GM20000 (cell line): ENCODE measurements at regions not wholly inside any gene's neighbourhood (a gene's known extent, or its start where the extent isn't known, plus 50 kb on each side); places are given as distances from the start of the nearest gene placed in this dataset.

Source experiments
- DNase-seq: peaks from one replicate; pipeline ENCODE4 v3.0.0; 2012; ENCODE audit warnings: low spot score
- CTCF ChIP-seq: IDR thresholded peaks from 2 replicates; pipeline ENCODE4 v1.5.1; 2012; ENCODE audit warnings: mild to moderate bottlenecking, control low read depth; ENCODE audit errors: extremely low read depth, missing control alignments

- DNase-seq: peak; percentile 41
- no peak for TF ChIP-seq CTCF
Measured at GRCh38 chr20:40945754-40946450, 82.7 kb upstream of the TOP1 start.

- TF ChIP-seq CTCF: no peak
- no peak for DNase-seq
Measured at GRCh38 chr20:40946451-40946850, 82.2 kb upstream of the TOP1 start.

- no peak for TF ChIP-seq CTCF
- DNase-seq: no peak
Measured at GRCh38 chr20:40948465-40949267, 80.0 kb upstream of the TOP1 start.

- DNase-seq: no peak
- TF ChIP-seq CTCF: no peak
Measured at GRCh38 chr20:40949346-40949745, 79.3 kb upstream of the TOP1 start.

GRCh38 chr20:40952136-40952535, 76.5 kb upstream of the TOP1 start:
- no peak for DNase-seq
- no peak for TF ChIP-seq CTCF

GRCh38 chr20:40953416-40953815, 75.2 kb upstream of the TOP1 start:
- DNase-seq: no peak
- no peak for TF ChIP-seq CTCF

GRCh38 chr20:40953856-40954255, 74.8 kb upstream of the TOP1 start:
- TF ChIP-seq CTCF: no peak
- no peak for DNase-seq
